K562 (cell line): ENCODE measurements at regions not wholly inside any gene's neighbourhood (a gene's known extent, or its start where the extent isn't known, plus 50 kb on each side); places are given as distances from the start of the nearest gene placed in this dataset.

Experiments
- ATAC-seq: fragments of 200-7000 bp; cut with Tn5 transposase; 3 replicates; pipeline ENCODE4 v1.9.1; 2020; ENCODE audit warnings: moderate library complexity
- BruUV-seq: library from RNA; stranded (reverse); fragments of 400-500 nt; replicated peaks from 2 replicates; lab custom pipeline; 2021; lab: Mats Ljungman, UMichigan
- CTCF ChIA-PET: fragments of 300-600 bp; formaldehyde crosslinking; extraction: SDS; loops from one replicate; lab custom pipeline; 2021; ENCODE audit warnings: low intra/inter-chr PET ratio; lab: Yijun Ruan, JAX
- POLR2A ChIA-PET: fragments of 300-600, 350-650 bp; sonication (Branson Sonifier 250); formaldehyde crosslinking; extraction: SDS; loops from one replicate; lab custom pipeline; 2021; ENCODE audit warnings: antibody characterized with exemption, inconsistent platforms; lab: Yijun Ruan, JAX
- DNase-seq, 4 experiments: peaks; one replicate each; pipeline versions ENCODE4 v3.0.0 to v3.0.0-alpha.2; 2011 to 2018; ENCODE audit warnings: low spot score in 3 of 4, mixed read lengths in 3 of 4; ENCODE audit errors: extremely low read depth in 1 of 4
- FAIRE-seq: peaks from 2 replicates; lab custom pipeline; 2011; peaks lifted over from hg19 to GRCh38; lab: Jason Lieb, UNC
- H2AFZ ChIP-seq: 2 replicates; pipeline ENCODE4 v1.6.0; 2011; ENCODE audit warnings: low read depth, low read length, control low read depth, inconsistent platforms
- H3K27ac ChIP-seq: fragments of 200-600 bp; 3 replicates; pipeline ENCODE4 v1.8.0; 2011; ENCODE audit warnings: low read depth, mild to moderate bottlenecking, control low read depth, inconsistent platforms, low read length, moderate library complexity, mixed read lengths; ENCODE audit errors: extremely low read depth
- H3K27me3 ChIP-seq, 2 experiments: fragments of 300-600 bp in 1 of 2; 2 replicates in 1 of 2; 3 replicates in 1 of 2; pipeline versions ENCODE4 v1.6.0 to v1.8.0; 2011; ENCODE audit warnings: inconsistent platforms in 2 of 2, low read length in 2 of 2, mild to moderate bottlenecking in 1 of 2, mixed read lengths in 1 of 2, moderate library complexity in 1 of 2; ENCODE audit not compliant: control insufficient read depth in 2 of 2, insufficient read depth in 2 of 2
- H3K36me3 ChIP-seq: fragments of 300-600 bp; 3 replicates; pipeline ENCODE4 v1.8.0; 2011; ENCODE audit warnings: mild to moderate bottlenecking, low read length, inconsistent platforms; ENCODE audit not compliant: control insufficient read depth, insufficient read depth
- H3K4me1 ChIP-seq, 2 experiments: fragments of 200-600 bp in 1 of 2; replicated peaks in 1 of 2; 2 replicates in 1 of 2; 3 replicates in 1 of 2; pipeline versions ENCODE4 v1.5.1 to v1.8.0; 2011; ENCODE audit warnings: inconsistent platforms in 2 of 2, low read length in 2 of 2, mild to moderate bottlenecking in 1 of 2, mixed read lengths in 1 of 2, moderate library complexity in 1 of 2; ENCODE audit not compliant: control insufficient read depth in 2 of 2, insufficient read depth in 2 of 2
- H3K4me2 ChIP-seq: 2 replicates; pipeline ENCODE4 v1.6.1; 2011; ENCODE audit warnings: low read length, control low read depth, inconsistent platforms, mixed read lengths; ENCODE audit not compliant: insufficient read depth
- H3K4me3 ChIP-seq: fragments of 200-600 bp; sonication (generic), shearing (Covaris generic); 2 replicates; pipeline ENCODE4 v1.5.1; 2016; ENCODE audit warnings: control low read depth, inconsistent platforms
- H3K79me2 ChIP-seq: fragments of 200-600 bp; 3 replicates; pipeline ENCODE4 v1.8.0; 2011; ENCODE audit warnings: low read length, inconsistent platforms; ENCODE audit not compliant: control insufficient read depth, insufficient read depth
- H3K9ac ChIP-seq, 2 experiments: 2 replicates each; pipeline versions ENCODE4 v1.6.0 to v1.6.1; 2011; ENCODE audit warnings: low read depth in 2 of 2, low read length in 2 of 2, control low read depth in 1 of 2, inconsistent platforms in 1 of 2, mild to moderate bottlenecking in 1 of 2, mixed read lengths in 1 of 2; ENCODE audit not compliant: insufficient read depth in 1 of 2
- H3K9me1 ChIP-seq: one replicate; pipeline ENCODE4 v1.6.0; 2011; ENCODE audit warnings: inconsistent platforms, mild to moderate bottlenecking, low read length, moderate library complexity; ENCODE audit not compliant: control insufficient read depth, insufficient read depth
- H3K9me3 ChIP-seq: replicated peaks from 2 replicates; pipeline ENCODE4 v1.5.1; 2011; ENCODE audit warnings: low read depth, low read length, inconsistent platforms; ENCODE audit not compliant: control insufficient read depth, insufficient read depth
- H4K20me1 ChIP-seq: replicated peaks from 2 replicates; pipeline ENCODE4 v1.6.1; 2011; ENCODE audit warnings: low read length, inconsistent platforms, mixed read lengths; ENCODE audit not compliant: control insufficient read depth, insufficient read depth
- BACH1 ChIP-seq: fragments of 200-800 bp; sonication (Bioruptor generic); IDR thresholded peaks from 2 replicates; pipeline ENCODE4 v1.6.1; 2016; ENCODE audit warnings: missing genetic modification characterization, missing compliant biosample characterization
- HDAC3 ChIP-seq: fragments of 450-650 bp; IDR thresholded peaks from 2 replicates; pipeline ENCODE4 v1.6.1; 2018; ENCODE audit warnings: borderline replicate concordance, mild to moderate bottlenecking, moderate library complexity; ENCODE audit not compliant: partially characterized antibody
- IRF2 ChIP-seq: sonication (generic); formaldehyde crosslinking; IDR thresholded peaks from 2 replicates; pipeline ENCODE4 v1.8.1; 2022; ENCODE audit warnings: mild to moderate bottlenecking, missing genetic modification reagents
- KAT2B ChIP-seq: IDR thresholded peaks from one replicate; pipeline ENCODE4 v1.6.1; 2012; ENCODE audit warnings: low read depth, mild to moderate bottlenecking, control low read depth, inconsistent platforms, low read length, moderate library complexity
- NFE2 ChIP-seq: IDR thresholded peaks from 2 replicates; pipeline ENCODE4 v1.6.1; 2014; ENCODE audit warnings: antibody characterized with exemption, low read depth
- NONO ChIP-seq, 2 experiments: fragments of 200-400 bp in 1 of 2; fragments of 450-650 bp in 1 of 2; formaldehyde crosslinking in 1 of 2; IDR thresholded peaks; 2 replicates each; pipeline ENCODE4 v1.6.1; 2017; ENCODE audit warnings: low read depth in 2 of 2, mild to moderate bottlenecking in 2 of 2, moderate library complexity in 2 of 2, low read length in 1 of 2
- ZNF766 ChIP-seq: fragments of 200-800 bp; sonication (Bioruptor generic); conservative IDR thresholded peaks from 2 replicates; pipeline ENCODE4 v1.6.1; 2016; ENCODE audit warnings: missing genetic modification characterization, missing compliant biosample characterization
- ZNF830 ChIP-seq: fragments of 250-450 bp; sonication (Bioruptor Pico); IDR thresholded peaks from 2 replicates; pipeline ENCODE4 v1.5.0; 2021; ENCODE audit warnings: mild to moderate bottlenecking
- WGBS: fragments of 100-300 bp; shearing (Covaris generic); methylation state at CpG from one replicate; pipeline ENCODE4 v1.1.6; 2016; ENCODE audit warnings: low coverage, mixed read lengths; ENCODE audit not compliant: insufficient coverage; ENCODE audit errors: missing lambda C conversion rate; 5-methylcytosine and 5-hydroxymethylcytosine counted together
- in situ Hi-C: fragments of 300-500 bp; cut with MboI; formaldehyde crosslinking; loops from 4 replicates; pipeline ENCODE4 v1.15.0; 2018; ENCODE audit warnings: inconsistent platforms, mixed read lengths
- intact Hi-C: fragments of 100-400 bp; cut with micrococcal nuclease; formaldehyde crosslinking; loops from 2 replicates; pipeline ENCODE4 v1.14.2; 2022
- TF ChIP-seq, protein P1 (sequence below): fragments of 450-650 bp; IDR thresholded peaks from 2 replicates; pipeline ENCODE4 v1.6.1; 2016; ENCODE audit warnings: mild to moderate bottlenecking, moderate library complexity
- TF ChIP-seq, protein P2 (sequence below): fragments of 150-350 bp; conservative IDR thresholded peaks from 2 replicates; pipeline ENCODE4 v1.6.1; 2014; ENCODE audit warnings: low read length

DNA sequence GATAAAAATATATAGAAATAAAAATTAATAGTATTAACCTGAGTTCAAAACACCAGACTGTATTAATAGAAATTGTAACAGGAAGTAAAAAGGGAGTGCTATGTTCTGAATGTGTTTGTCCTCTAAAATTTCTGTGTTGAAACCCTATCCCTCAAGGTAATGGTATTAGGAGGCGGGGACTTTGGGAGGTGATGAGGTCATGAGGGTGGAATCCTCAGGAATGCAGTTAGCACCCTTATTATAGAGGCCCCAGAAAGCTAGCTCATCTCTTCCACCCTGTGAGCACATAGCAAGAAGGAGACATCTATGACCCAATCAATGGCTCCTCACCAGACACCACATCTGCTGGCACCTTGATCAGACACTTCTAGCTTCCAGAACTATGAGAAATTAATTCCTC lies 124.5 kb downstream of the CMPK2 start:
- H3K9ac ChIP-seq: no peak overlapping the region
- TF ChIP-seq IRF2 (no peak), NFE2 (no peak), ZNF830 (CRISPR knock-in tag) (no peak), HDAC3 (no peak), NONO (IDR thresholded peaks at IDR 0.05; ENCODE audit: low read depth in 2 of 2, low read length in 1 of 2) (no peak), BACH1 (tag) (no peak), ZNF766 (no peak), KAT2B (no peak)
- TF ChIP-seq, protein P1, sequence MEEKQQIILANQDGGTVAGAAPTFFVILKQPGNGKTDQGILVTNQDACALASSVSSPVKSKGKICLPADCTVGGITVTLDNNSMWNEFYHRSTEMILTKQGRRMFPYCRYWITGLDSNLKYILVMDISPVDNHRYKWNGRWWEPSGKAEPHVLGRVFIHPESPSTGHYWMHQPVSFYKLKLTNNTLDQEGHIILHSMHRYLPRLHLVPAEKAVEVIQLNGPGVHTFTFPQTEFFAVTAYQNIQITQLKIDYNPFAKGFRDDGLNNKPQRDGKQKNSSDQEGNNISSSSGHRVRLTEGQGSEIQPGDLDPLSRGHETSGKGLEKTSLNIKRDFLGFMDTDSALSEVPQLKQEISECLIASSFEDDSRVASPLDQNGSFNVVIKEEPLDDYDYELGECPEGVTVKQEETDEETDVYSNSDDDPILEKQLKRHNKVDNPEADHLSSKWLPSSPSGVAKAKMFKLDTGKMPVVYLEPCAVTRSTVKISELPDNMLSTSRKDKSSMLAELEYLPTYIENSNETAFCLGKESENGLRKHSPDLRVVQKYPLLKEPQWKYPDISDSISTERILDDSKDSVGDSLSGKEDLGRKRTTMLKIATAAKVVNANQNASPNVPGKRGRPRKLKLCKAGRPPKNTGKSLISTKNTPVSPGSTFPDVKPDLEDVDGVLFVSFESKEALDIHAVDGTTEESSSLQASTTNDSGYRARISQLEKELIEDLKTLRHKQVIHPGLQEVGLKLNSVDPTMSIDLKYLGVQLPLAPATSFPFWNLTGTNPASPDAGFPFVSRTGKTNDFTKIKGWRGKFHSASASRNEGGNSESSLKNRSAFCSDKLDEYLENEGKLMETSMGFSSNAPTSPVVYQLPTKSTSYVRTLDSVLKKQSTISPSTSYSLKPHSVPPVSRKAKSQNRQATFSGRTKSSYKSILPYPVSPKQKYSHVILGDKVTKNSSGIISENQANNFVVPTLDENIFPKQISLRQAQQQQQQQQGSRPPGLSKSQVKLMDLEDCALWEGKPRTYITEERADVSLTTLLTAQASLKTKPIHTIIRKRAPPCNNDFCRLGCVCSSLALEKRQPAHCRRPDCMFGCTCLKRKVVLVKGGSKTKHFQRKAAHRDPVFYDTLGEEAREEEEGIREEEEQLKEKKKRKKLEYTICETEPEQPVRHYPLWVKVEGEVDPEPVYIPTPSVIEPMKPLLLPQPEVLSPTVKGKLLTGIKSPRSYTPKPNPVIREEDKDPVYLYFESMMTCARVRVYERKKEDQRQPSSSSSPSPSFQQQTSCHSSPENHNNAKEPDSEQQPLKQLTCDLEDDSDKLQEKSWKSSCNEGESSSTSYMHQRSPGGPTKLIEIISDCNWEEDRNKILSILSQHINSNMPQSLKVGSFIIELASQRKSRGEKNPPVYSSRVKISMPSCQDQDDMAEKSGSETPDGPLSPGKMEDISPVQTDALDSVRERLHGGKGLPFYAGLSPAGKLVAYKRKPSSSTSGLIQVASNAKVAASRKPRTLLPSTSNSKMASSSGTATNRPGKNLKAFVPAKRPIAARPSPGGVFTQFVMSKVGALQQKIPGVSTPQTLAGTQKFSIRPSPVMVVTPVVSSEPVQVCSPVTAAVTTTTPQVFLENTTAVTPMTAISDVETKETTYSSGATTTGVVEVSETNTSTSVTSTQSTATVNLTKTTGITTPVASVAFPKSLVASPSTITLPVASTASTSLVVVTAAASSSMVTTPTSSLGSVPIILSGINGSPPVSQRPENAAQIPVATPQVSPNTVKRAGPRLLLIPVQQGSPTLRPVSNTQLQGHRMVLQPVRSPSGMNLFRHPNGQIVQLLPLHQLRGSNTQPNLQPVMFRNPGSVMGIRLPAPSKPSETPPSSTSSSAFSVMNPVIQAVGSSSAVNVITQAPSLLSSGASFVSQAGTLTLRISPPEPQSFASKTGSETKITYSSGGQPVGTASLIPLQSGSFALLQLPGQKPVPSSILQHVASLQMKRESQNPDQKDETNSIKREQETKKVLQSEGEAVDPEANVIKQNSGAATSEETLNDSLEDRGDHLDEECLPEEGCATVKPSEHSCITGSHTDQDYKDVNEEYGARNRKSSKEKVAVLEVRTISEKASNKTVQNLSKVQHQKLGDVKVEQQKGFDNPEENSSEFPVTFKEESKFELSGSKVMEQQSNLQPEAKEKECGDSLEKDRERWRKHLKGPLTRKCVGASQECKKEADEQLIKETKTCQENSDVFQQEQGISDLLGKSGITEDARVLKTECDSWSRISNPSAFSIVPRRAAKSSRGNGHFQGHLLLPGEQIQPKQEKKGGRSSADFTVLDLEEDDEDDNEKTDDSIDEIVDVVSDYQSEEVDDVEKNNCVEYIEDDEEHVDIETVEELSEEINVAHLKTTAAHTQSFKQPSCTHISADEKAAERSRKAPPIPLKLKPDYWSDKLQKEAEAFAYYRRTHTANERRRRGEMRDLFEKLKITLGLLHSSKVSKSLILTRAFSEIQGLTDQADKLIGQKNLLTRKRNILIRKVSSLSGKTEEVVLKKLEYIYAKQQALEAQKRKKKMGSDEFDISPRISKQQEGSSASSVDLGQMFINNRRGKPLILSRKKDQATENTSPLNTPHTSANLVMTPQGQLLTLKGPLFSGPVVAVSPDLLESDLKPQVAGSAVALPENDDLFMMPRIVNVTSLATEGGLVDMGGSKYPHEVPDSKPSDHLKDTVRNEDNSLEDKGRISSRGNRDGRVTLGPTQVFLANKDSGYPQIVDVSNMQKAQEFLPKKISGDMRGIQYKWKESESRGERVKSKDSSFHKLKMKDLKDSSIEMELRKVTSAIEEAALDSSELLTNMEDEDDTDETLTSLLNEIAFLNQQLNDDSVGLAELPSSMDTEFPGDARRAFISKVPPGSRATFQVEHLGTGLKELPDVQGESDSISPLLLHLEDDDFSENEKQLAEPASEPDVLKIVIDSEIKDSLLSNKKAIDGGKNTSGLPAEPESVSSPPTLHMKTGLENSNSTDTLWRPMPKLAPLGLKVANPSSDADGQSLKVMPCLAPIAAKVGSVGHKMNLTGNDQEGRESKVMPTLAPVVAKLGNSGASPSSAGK: no peak
- TF ChIP-seq, protein P2, sequence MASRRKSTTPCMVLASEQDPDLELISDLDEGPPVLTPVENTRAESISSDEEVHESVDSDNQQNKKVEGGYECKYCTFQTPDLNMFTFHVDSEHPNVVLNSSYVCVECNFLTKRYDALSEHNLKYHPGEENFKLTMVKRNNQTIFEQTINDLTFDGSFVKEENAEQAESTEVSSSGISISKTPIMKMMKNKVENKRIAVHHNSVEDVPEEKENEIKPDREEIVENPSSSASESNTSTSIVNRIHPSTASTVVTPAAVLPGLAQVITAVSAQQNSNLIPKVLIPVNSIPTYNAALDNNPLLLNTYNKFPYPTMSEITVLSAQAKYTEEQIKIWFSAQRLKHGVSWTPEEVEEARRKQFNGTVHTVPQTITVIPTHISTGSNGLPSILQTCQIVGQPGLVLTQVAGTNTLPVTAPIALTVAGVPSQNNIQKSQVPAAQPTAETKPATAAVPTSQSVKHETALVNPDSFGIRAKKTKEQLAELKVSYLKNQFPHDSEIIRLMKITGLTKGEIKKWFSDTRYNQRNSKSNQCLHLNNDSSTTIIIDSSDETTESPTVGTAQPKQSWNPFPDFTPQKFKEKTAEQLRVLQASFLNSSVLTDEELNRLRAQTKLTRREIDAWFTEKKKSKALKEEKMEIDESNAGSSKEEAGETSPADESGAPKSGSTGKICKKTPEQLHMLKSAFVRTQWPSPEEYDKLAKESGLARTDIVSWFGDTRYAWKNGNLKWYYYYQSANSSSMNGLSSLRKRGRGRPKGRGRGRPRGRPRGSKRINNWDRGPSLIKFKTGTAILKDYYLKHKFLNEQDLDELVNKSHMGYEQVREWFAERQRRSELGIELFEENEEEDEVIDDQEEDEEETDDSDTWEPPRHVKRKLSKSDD: no peak

More for the DNA sequence above, 124.5 kb downstream of the CMPK2 start:
- H3K27ac ChIP-seq: no peak overlapping the region
- no TSS peak for BruUV-seq
- H2AFZ ChIP-seq: no peak overlapping the region
- ChIA-PET CTCF (no interaction called here), POLR2A (no interaction called here)
- H3K27me3 ChIP-seq: no peaks in the 10 kb centered on the region
- no peaks in the 10 kb centered on the region for H4K20me1 ChIP-seq
- no peak for ATAC-seq
- H3K4me2 ChIP-seq: no peak overlapping the region
- no peaks in the 10 kb centered on the region for H3K79me2 ChIP-seq
- no peaks in the 10 kb centered on the region for H3K9me3 ChIP-seq
- intact Hi-C loops: no loop called here
- no peak for DNase-seq
- WGBS: 0% methylated on average over 1 of the region's 1 CpG
- H3K9me1 ChIP-seq: no peaks in the 10 kb centered on the region
- no peaks in the 10 kb centered on the region for H3K36me3 ChIP-seq
- no peaks in the 10 kb centered on the region for H3K4me1 ChIP-seq
- in situ Hi-C loops: no loop called here
- no peak for FAIRE-seq
- H3K4me3 ChIP-seq: no peak overlapping the region
